Upper lobe of right lung (tissue), 1 donor: ENCODE measurements at regions not wholly inside any gene's neighbourhood (a gene's known extent, or its start where the extent isn't known, plus 50 kb on each side); places are given as distances from the start of the nearest gene placed in this dataset.
"Not testable (repeated sequence)": the region's sequence is repeated elsewhere in the genome, so short reads cannot be mapped to it uniquely, and the experiment has no call there.

Experiments used
- ATAC-seq: fragments of 200-7000 bp; cut with Tn5 transposase; one replicate; pipeline ENCODE4 v1.9.1; 2020; ENCODE audit warnings: mild to moderate bottlenecking, moderate library complexity
- DNase-seq: peaks from one replicate; pipeline ENCODE4 v3.0.0-alpha.2; 2020
- H3K27ac ChIP-seq: fragments of 200-600 bp; one replicate; pipeline ENCODE4 v1.8.0; 2022
- H3K27me3 ChIP-seq: fragments of 200-600 bp; one replicate; pipeline ENCODE4 v1.8.0; 2022; ENCODE audit warnings: mild to moderate bottlenecking
- H3K36me3 ChIP-seq: fragments of 200-600 bp; one replicate; pipeline ENCODE4 v1.8.0; 2022
- H3K4me1 ChIP-seq: fragments of 200-600 bp; one replicate; pipeline ENCODE4 v1.8.0; 2022
- H3K4me3 ChIP-seq: fragments of 200-600 bp; one replicate; pipeline ENCODE4 v1.8.0; 2022; ENCODE audit warnings: mild to moderate bottlenecking
- H3K9me3 ChIP-seq: fragments of 200-600 bp; one replicate; pipeline ENCODE4 v1.8.0; 2022
- intact Hi-C: fragments of 100-400 bp; cut with DNase I; formaldehyde crosslinking; loops from one replicate; pipeline ENCODE4 v1.11.0; 2022
- TF ChIP-seq, protein P1 (sequence below): fragments of 200-600 bp; IDR thresholded peaks from one replicate; pipeline ENCODE4 v1.8.0; 2022; ENCODE audit warnings: antibody characterized with exemption
- donor health status: DM: no; HTN: yes; CAD: no; lungs with severe emphysema.

- ATAC-seq (no peak), DNase-seq (no peak)
- H3K9me3 ChIP-seq: no peaks in the 10 kb centered on the region
- no peaks in the 10 kb centered on the region for H3K4me1 ChIP-seq
- H3K27ac ChIP-seq: no peak overlapping the region
- intact Hi-C loops: no loop called here
- TF ChIP-seq, protein P1, sequence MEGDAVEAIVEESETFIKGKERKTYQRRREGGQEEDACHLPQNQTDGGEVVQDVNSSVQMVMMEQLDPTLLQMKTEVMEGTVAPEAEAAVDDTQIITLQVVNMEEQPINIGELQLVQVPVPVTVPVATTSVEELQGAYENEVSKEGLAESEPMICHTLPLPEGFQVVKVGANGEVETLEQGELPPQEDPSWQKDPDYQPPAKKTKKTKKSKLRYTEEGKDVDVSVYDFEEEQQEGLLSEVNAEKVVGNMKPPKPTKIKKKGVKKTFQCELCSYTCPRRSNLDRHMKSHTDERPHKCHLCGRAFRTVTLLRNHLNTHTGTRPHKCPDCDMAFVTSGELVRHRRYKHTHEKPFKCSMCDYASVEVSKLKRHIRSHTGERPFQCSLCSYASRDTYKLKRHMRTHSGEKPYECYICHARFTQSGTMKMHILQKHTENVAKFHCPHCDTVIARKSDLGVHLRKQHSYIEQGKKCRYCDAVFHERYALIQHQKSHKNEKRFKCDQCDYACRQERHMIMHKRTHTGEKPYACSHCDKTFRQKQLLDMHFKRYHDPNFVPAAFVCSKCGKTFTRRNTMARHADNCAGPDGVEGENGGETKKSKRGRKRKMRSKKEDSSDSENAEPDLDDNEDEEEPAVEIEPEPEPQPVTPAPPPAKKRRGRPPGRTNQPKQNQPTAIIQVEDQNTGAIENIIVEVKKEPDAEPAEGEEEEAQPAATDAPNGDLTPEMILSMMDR: no peak
- no peaks in the 10 kb centered on the region for H3K36me3 ChIP-seq
- no peak overlapping the region for H3K4me3 ChIP-seq
- no peaks in the 10 kb centered on the region for H3K27me3 ChIP-seq
These were observed 251.4 kb upstream of the RGMA start for GRCh38 chr15:93340406-93340805.

- DNase-seq: no peak
- Histone ChIP-seq H3K36me3 (no peaks in the 10 kb centered on the region), H3K27ac (no peak overlapping the region), H3K4me3 (no peak overlapping the region), H3K4me1 (no peaks in the 10 kb centered on the region), H3K9me3 (no peaks in the 10 kb centered on the region), H3K27me3 (peaks cover 9% of the 10 kb centered on the region)
- no peak for ATAC-seq
- intact Hi-C loops: no loop called here
- TF ChIP-seq, protein P1: peak; percentile 21
These were observed 244.8 kb upstream of the RGMA start for GRCh38 chr15:93333796-93334195.

- H3K27ac ChIP-seq, H3K4me3 ChIP-seq, H3K9me3 ChIP-seq, DNase-seq, H3K36me3 ChIP-seq, intact Hi-C loops, ATAC-seq, H3K27me3 ChIP-seq, H3K4me1 ChIP-seq: not testable (repeated sequence)
These were observed 244.1 kb upstream of the RGMA start for GRCh38 chr15:93333126-93333525.

- Histone ChIP-seq H3K27me3 (peaks cover 9% of the 10 kb centered on the region), H3K9me3 (no peaks in the 10 kb centered on the region), H3K4me3 (no peak overlapping the region), H3K4me1 (no peaks in the 10 kb centered on the region), H3K36me3 (no peaks in the 10 kb centered on the region), H3K27ac (no peak overlapping the region)
- TF ChIP-seq, protein P1: no peak
- no peak for DNase-seq
- no peak for ATAC-seq
- intact Hi-C loops: no loop called here
These were observed 243.2 kb upstream of the RGMA start for GRCh38 chr15:93332168-93332553.

GRCh38 chr15:93331545-93332167, 242.6 kb upstream of the RGMA start:
- no peak overlapping the region for H3K27ac ChIP-seq
- ATAC-seq (peak; percentile 34), DNase-seq (no peak)
- no peaks in the 10 kb centered on the region for H3K9me3 ChIP-seq
- TF ChIP-seq, protein P1: no peak
- intact Hi-C loops: no loop called here
- H3K4me1 ChIP-seq: no peaks in the 10 kb centered on the region
- H3K36me3 ChIP-seq: no peaks in the 10 kb centered on the region
- H3K27me3 ChIP-seq: peaks cover 9% of the 10 kb centered on the region
- no peak overlapping the region for H3K4me3 ChIP-seq

- DNase-seq: no peak
- intact Hi-C loops: no loop called here
- TF ChIP-seq, protein P1: no peak
- H3K36me3 ChIP-seq: no peaks in the 10 kb centered on the region
- H3K4me1 ChIP-seq: no peaks in the 10 kb centered on the region
- H3K4me3 ChIP-seq: no peak overlapping the region
- H3K9me3 ChIP-seq: no peaks in the 10 kb centered on the region
- ATAC-seq: peak; percentile 23
- no peak overlapping the region for H3K27ac ChIP-seq
- peaks cover 9% of the 10 kb centered on the region for H3K27me3 ChIP-seq
These were observed 242.0 kb upstream of the RGMA start for GRCh38 chr15:93330912-93331544.
